H1 (cell line): ENCODE measurements at regions not wholly inside any gene's neighbourhood (a gene's known extent, or its start where the extent isn't known, plus 50 kb on each side); places are given as distances from the start of the nearest gene placed in this dataset.

Experiments used
- CTCF ChIA-PET: fragments of 300-600 bp; sonication (Branson Sonifier 250); formaldehyde crosslinking; loops from one replicate; lab custom pipeline; 2021; ENCODE audit not compliant: partially characterized antibody; lab: Charles Lee
- POLR2A ChIA-PET: fragments of 300-600 bp; sonication (Branson Sonifier 250); formaldehyde crosslinking; loops from one replicate; lab custom pipeline; 2021; ENCODE audit warnings: inconsistent platforms; ENCODE audit not compliant: partially characterized antibody; lab: Charles Lee
- DNase-seq, 2 experiments: peaks; one replicate each; pipeline versions ENCODE4 v3.0.0 to v3.0.0-alpha.2; 2010 to 2022; ENCODE audit warnings: low spot score in 2 of 2, low read depth in 1 of 2, mixed read lengths in 1 of 2
- FAIRE-seq: peaks from 2 replicates; lab custom pipeline; 2011; peaks lifted over from hg19 to GRCh38; lab: Jason Lieb, UNC
- H2AFZ ChIP-seq: 2 replicates; pipeline ENCODE4 v1.8.1; 2012; ENCODE audit warnings: low read length, inconsistent platforms
- H2AK5ac ChIP-seq: 2 replicates; pipeline ENCODE4 v1.6.1; 2013; ENCODE audit warnings: low read depth, low read length
- H2BK120ac ChIP-seq: replicated peaks from 2 replicates; pipeline ENCODE3; 2013; ENCODE audit warnings: low read depth, low read length, inconsistent platforms
- H2BK12ac ChIP-seq: 2 replicates; pipeline ENCODE4 v1.6.1; 2013; ENCODE audit warnings: low read depth, low read length
- H2BK15ac ChIP-seq: 2 replicates; pipeline ENCODE4 v1.6.1; 2013; ENCODE audit warnings: low read length
- H2BK20ac ChIP-seq: 2 replicates; pipeline ENCODE4 v1.6.1; 2013; ENCODE audit warnings: low read length
- H2BK5ac ChIP-seq: 2 replicates; pipeline ENCODE4 v1.6.1; 2013; ENCODE audit warnings: low read depth, low read length
- H3K14ac ChIP-seq: 2 replicates; pipeline ENCODE4 v1.6.1; 2013; ENCODE audit warnings: inconsistent platforms; ENCODE audit not compliant: insufficient read length
- H3K18ac ChIP-seq: 2 replicates; pipeline ENCODE4 v1.6.1; 2013; ENCODE audit warnings: low read length; ENCODE audit errors: extremely low read depth
- H3K23ac ChIP-seq: 2 replicates; pipeline ENCODE4 v1.6.1; 2013; ENCODE audit warnings: inconsistent platforms; ENCODE audit not compliant: insufficient read length
- H3K23me2 ChIP-seq: 2 replicates; pipeline ENCODE4 v1.6.1; 2013; ENCODE audit warnings: low read depth, low read length
- H3K27ac ChIP-seq: 2 replicates; pipeline ENCODE4 v1.6.1; 2011; ENCODE audit warnings: low read depth, low read length, inconsistent platforms
- H3K27me3 ChIP-seq, 4 experiments: replicated peaks in 1 of 4; 1 replicate in 1 of 4; 2 replicates in 3 of 4; pipeline versions ENCODE4 v1.6.1 to v1.8.1; 2011 to 2013; ENCODE audit warnings: low read length in 3 of 4, mild to moderate bottlenecking in 3 of 4, inconsistent platforms in 2 of 4, mixed read lengths in 2 of 4, moderate library complexity in 1 of 4; ENCODE audit not compliant: control insufficient read depth in 3 of 4, insufficient read depth in 3 of 4; ENCODE audit errors: extremely low read depth in 1 of 4
- H3K36me3 ChIP-seq, 4 experiments: 2 replicates each; pipeline versions ENCODE4 v1.6.1 to v1.8.1; 2011 to 2013; ENCODE audit warnings: mild to moderate bottlenecking in 4 of 4, low read length in 3 of 4, moderate library complexity in 2 of 4, control low read depth in 1 of 4, inconsistent platforms in 1 of 4; ENCODE audit not compliant: insufficient read depth in 4 of 4, control insufficient read depth in 2 of 4
- H3K4ac ChIP-seq: replicated peaks from 2 replicates; pipeline ENCODE3; 2013; ENCODE audit warnings: low read length, low read depth, mixed read lengths, inconsistent platforms; ENCODE audit not compliant: insufficient read length
- H3K4me1 ChIP-seq, 4 experiments: replicated peaks in 1 of 4; 1 replicate in 1 of 4; 2 replicates in 3 of 4; pipeline versions ENCODE4 v1.6.1 to v1.8.1; 2011 to 2013; ENCODE audit warnings: low read length in 3 of 4, inconsistent platforms in 2 of 4, mixed read lengths in 1 of 4; ENCODE audit not compliant: insufficient read depth in 4 of 4, control insufficient read depth in 3 of 4
- H3K4me2 ChIP-seq, 2 experiments: 2 replicates each; pipeline versions ENCODE4 v1.6.1 to v1.8.1; 2011 to 2013; ENCODE audit warnings: low read depth in 2 of 2, low read length in 2 of 2, control low read depth in 1 of 2, inconsistent platforms in 1 of 2, mild to moderate bottlenecking in 1 of 2; ENCODE audit not compliant: insufficient read depth in 1 of 2
- H3K4me3 ChIP-seq, 4 experiments: fragments of 200-600, 300-600 bp in 1 of 4; sonication (generic), shearing (Covaris generic), sonication (Bioruptor Twin) in 1 of 4; 2 replicates each; pipeline versions ENCODE4 v1.5.1 to v1.8.1; 2011 to 2016; ENCODE audit warnings: low read length in 4 of 4, low read depth in 3 of 4, control low read depth in 2 of 4, inconsistent platforms in 2 of 4, mild to moderate bottlenecking in 2 of 4, mixed read lengths in 1 of 4, moderate library complexity in 1 of 4; ENCODE audit not compliant: insufficient read depth in 2 of 4; ENCODE audit errors: extremely low read depth in 1 of 4
- H3K56ac ChIP-seq: replicated peaks from 2 replicates; pipeline ENCODE3; 2013; ENCODE audit warnings: low read depth, mild to moderate bottlenecking, mixed read lengths, low read length, inconsistent platforms; ENCODE audit not compliant: insufficient read length
- H3K79me1 ChIP-seq: 2 replicates; pipeline ENCODE4 v1.6.1; 2013; ENCODE audit warnings: low read depth, low read length, control low read depth
- H3K79me2 ChIP-seq, 2 experiments: 2 replicates each; pipeline versions ENCODE4 v1.6.1 to v1.8.1; 2012 to 2013; ENCODE audit warnings: low read length in 2 of 2, mild to moderate bottlenecking in 2 of 2, inconsistent platforms in 1 of 2; ENCODE audit not compliant: insufficient read depth in 2 of 2, control insufficient read depth in 1 of 2
- H3K9ac ChIP-seq, 4 experiments: replicated peaks in 1 of 4; 1 replicate in 1 of 4; 2 replicates in 3 of 4; pipeline versions ENCODE4 v1.6.1 to v1.8.1; 2011 to 2013; ENCODE audit warnings: low read depth in 3 of 4, low read length in 3 of 4, control low read depth in 2 of 4, mild to moderate bottlenecking in 2 of 4, moderate library complexity in 2 of 4, inconsistent platforms in 1 of 4; ENCODE audit errors: extremely low read depth in 1 of 4
- H3K9me3 ChIP-seq, 2 experiments: 2 replicates each; pipeline versions ENCODE4 v1.6.1 to v1.8.1; 2012 to 2013; ENCODE audit warnings: mild to moderate bottlenecking in 2 of 2, moderate library complexity in 2 of 2, control low read depth in 1 of 2, inconsistent platforms in 1 of 2, low read depth in 1 of 2, low read length in 1 of 2, mixed read lengths in 1 of 2; ENCODE audit not compliant: insufficient read depth in 2 of 2
- H4K20me1 ChIP-seq, 2 experiments: replicated peaks in 1 of 2; 2 replicates each; pipeline versions ENCODE3 to v1.8.1; 2011 to 2013; ENCODE audit warnings: inconsistent platforms in 2 of 2, low read length in 2 of 2, mild to moderate bottlenecking in 1 of 2; ENCODE audit not compliant: insufficient read depth in 2 of 2, control insufficient read depth in 1 of 2
- H4K5ac ChIP-seq: 2 replicates; pipeline ENCODE4 v1.6.1; 2013; ENCODE audit warnings: low read length, low read depth, mixed read lengths, inconsistent platforms; ENCODE audit not compliant: insufficient read length
- H4K8ac ChIP-seq: 2 replicates; pipeline ENCODE4 v1.8.0; 2013; ENCODE audit warnings: mild to moderate bottlenecking, moderate library complexity, low read length, inconsistent platforms; ENCODE audit not compliant: insufficient read depth; ENCODE audit errors: extremely low read depth
- H4K91ac ChIP-seq: replicated peaks from 2 replicates; pipeline ENCODE3; 2013; ENCODE audit warnings: low read length, mixed read lengths, inconsistent platforms; ENCODE audit not compliant: insufficient read length
- ATF3 ChIP-seq: IDR thresholded peaks from 2 replicates; pipeline ENCODE4 v1.6.1; 2011; ENCODE audit warnings: low read depth, mild to moderate bottlenecking, low read length; ENCODE audit not compliant: insufficient read depth
- BACH1 ChIP-seq: IDR thresholded peaks from 2 replicates; pipeline ENCODE4 v1.6.1; 2012; ENCODE audit warnings: low read length, improper control_type of control experiment
- BCL11A ChIP-seq, 2 experiments: IDR thresholded peaks; one replicate each; pipeline ENCODE4 v1.6.1; 2011; ENCODE audit warnings: low read depth in 2 of 2, low read length in 2 of 2, mild to moderate bottlenecking in 2 of 2
- HDAC6 ChIP-seq: IDR thresholded peaks from one replicate; pipeline ENCODE4 v1.7.1; 2012; ENCODE audit warnings: low read depth, mild to moderate bottlenecking, inconsistent platforms, low read length, moderate library complexity
- JUN ChIP-seq: IDR thresholded peaks from 2 replicates; pipeline ENCODE4 v1.6.1; 2011; ENCODE audit warnings: low read depth, mild to moderate bottlenecking, improper control_type of control experiment, low read length
- KDM4A ChIP-seq: IDR thresholded peaks from one replicate; pipeline ENCODE4 v1.7.1; 2012; ENCODE audit warnings: low read depth, mild to moderate bottlenecking, moderate library complexity, low read length, inconsistent platforms; ENCODE audit not compliant: severe bottlenecking
- NRF1 ChIP-seq: IDR thresholded peaks from 2 replicates; pipeline ENCODE4 v1.6.1; 2011; ENCODE audit warnings: mild to moderate bottlenecking, low read depth, low read length, improper control_type of control experiment
- RNF2 ChIP-seq: fragments of 200-900, 300-1000 bp; sonication (generic); IDR thresholded peaks from 2 replicates; pipeline ENCODE4 v1.7.1; 2016; ENCODE audit warnings: borderline replicate concordance, low read depth, mild to moderate bottlenecking, antibody characterized with exemption, low read length; ENCODE audit not compliant: poor library complexity, severe bottlenecking; ENCODE audit errors: missing control alignments
- RXRA ChIP-seq: IDR thresholded peaks from 2 replicates; pipeline ENCODE4 v1.6.1; 2011; ENCODE audit warnings: low read depth, mild to moderate bottlenecking, low read length, moderate library complexity; ENCODE audit not compliant: insufficient read depth
- SIRT6 ChIP-seq: IDR thresholded peaks from one replicate; pipeline ENCODE4 v1.7.1; 2012; ENCODE audit warnings: low read length, inconsistent platforms
- SIX5 ChIP-seq: IDR thresholded peaks from 2 replicates; pipeline ENCODE4 v1.6.1; 2011; ENCODE audit warnings: mild to moderate bottlenecking, low read depth, low read length
- TEAD4 ChIP-seq: IDR thresholded peaks from 2 replicates; pipeline ENCODE4 v1.6.1; 2012; ENCODE audit warnings: low read depth, low read length, inconsistent platforms, mixed read lengths
- YY1 ChIP-seq: IDR thresholded peaks from 2 replicates; pipeline ENCODE4 v1.6.1; 2011; ENCODE audit warnings: low read depth, mild to moderate bottlenecking, low read length
- WGBS, 2 experiments: shearing (Covaris generic) in 1 of 2; methylation state at CpG; one replicate each; pipeline versions ENCODE4 v1.1.6 to v1.1.7; 2013 to 2015; ENCODE audit warnings: low lambda C conversion rate in 2 of 2, mixed read lengths in 2 of 2, inconsistent platforms in 1 of 2, low coverage in 1 of 2, missing lambda C conversion rate in 1 of 2; ENCODE audit not compliant: insufficient replicate concordance in 2 of 2, insufficient coverage in 1 of 2, insufficient read length in 1 of 2; ENCODE audit errors: extremely low coverage in 1 of 2, missing lambda C conversion rate in 1 of 2; 5-methylcytosine and 5-hydroxymethylcytosine counted together

- H3K4me3 ChIP-seq: peak overlapping the region in 1 of 4 experiments; percentile 18; a peak in 1 of 8 replicates
- H2AK5ac ChIP-seq: no peak overlapping the region
- H4K91ac ChIP-seq: no peak overlapping the region
- no peak overlapping the region for H3K56ac ChIP-seq
- H3K18ac ChIP-seq: no peak overlapping the region
- H3K4me1 ChIP-seq: peaks cover 0 to 14% (median 7%) of the 10 kb centered on the region in 4 experiments; a peak in 5 of 7 replicates
- no peaks in the 10 kb centered on the region for H3K79me1 ChIP-seq
- POLR2A ChIA-PET: interaction anchor here (0.7 to 1.5 kb wide), 3 partner anchors 10 to 391 kb away, joined by 3 to 5 read pairs (median 3); partner anchors contain the start of gene KCTD8
- no peaks in the 10 kb centered on the region for H3K27me3 ChIP-seq
- peak overlapping the region in 1 of 2 experiments; percentile 45; a peak in 2 of 4 replicates for H3K4me2 ChIP-seq
- no peak overlapping the region for H2BK120ac ChIP-seq
- H3K36me3 ChIP-seq: no peaks in the 10 kb centered on the region; a peak in 1 of 8 replicates
- no peaks in the 10 kb centered on the region for H4K20me1 ChIP-seq
- DNase-seq (peak; percentile 57 to 92), FAIRE-seq (peak; percentile 100)
- no peak overlapping the region for H3K9ac ChIP-seq
- H2BK15ac ChIP-seq: no peak overlapping the region
- WGBS, 2 experiments: 1% methylated on average over 6 of the region's 6 CpGs; no CpG with 5 or more reads in 1 of the 2 experiments
- H3K23ac ChIP-seq: no peak overlapping the region
- no peak overlapping the region for H3K4ac ChIP-seq
- H4K8ac ChIP-seq: no peak overlapping the region
- peaks cover 0 to 4% of the 10 kb centered on the region in 2 experiments; a peak in 1 of 4 replicates for H3K9me3 ChIP-seq
- no peak overlapping the region for H2BK20ac ChIP-seq
- no peaks in the 10 kb centered on the region for H3K23me2 ChIP-seq
- CTCF ChIA-PET: interaction anchor here (1.3 kb wide), 1 partner anchor 15 kb away, joined by 3 read pairs; no protein-coding TSS in a partner anchor
- no peak overlapping the region for H2AFZ ChIP-seq
- H2BK12ac ChIP-seq: no peak overlapping the region
- peak overlapping the region; percentile 68; the same call in 1 of the 2 replicates for H3K27ac ChIP-seq
- H4K5ac ChIP-seq: no peak overlapping the region
- no peak overlapping the region for H3K14ac ChIP-seq
- H3K79me2 ChIP-seq: no peaks in the 10 kb centered on the region
- H2BK5ac ChIP-seq: peak overlapping the region; percentile 28; the same call in 1 of the 2 replicates
- peak in 1 of 2 experiments; percentile 33 for TF ChIP-seq BCL11A (IDR thresholded peaks at IDR 0.05; ENCODE audit: low read depth in 2 of 2, low read length in 2 of 2)
- TF ChIP-seq TEAD4: peak; percentile 72
- TF ChIP-seq KDM4A: no peak
- no peak for TF ChIP-seq HDAC6
- TF ChIP-seq NRF1: no peak
- TF ChIP-seq RXRA: 0 out of 2 replicates have a peak, but pooled peaks have one; percentile 44
- TF ChIP-seq JUN: peak; percentile 61
- TF ChIP-seq ATF3: no peak
- TF ChIP-seq YY1: peak; percentile 30; the same call in 1 of the 2 replicates
- TF ChIP-seq SIX5: no peak
- no peak for TF ChIP-seq RNF2
- TF ChIP-seq SIRT6: no peak
- peak; percentile 64; the same call in 1 of the 2 replicates for TF ChIP-seq BACH1
Observed at GRCh38 chr4:44056721-44057151, 391.9 kb downstream of the KCTD8 start.
